IMR-90 (cell line): ENCODE measurements at regions not wholly inside any gene's neighbourhood (a gene's known extent, or its start where the extent isn't known, plus 50 kb on each side); places are given as distances from the start of the nearest gene placed in this dataset.

Experiments
- ATAC-seq: fragments of 200-7000 bp; cut with Tn5 transposase; 2 replicates; pipeline ENCODE4 v1.9.1; 2020; ENCODE audit warnings: low read depth, mild to moderate bottlenecking, moderate library complexity
- BruUV-seq: library from RNA; stranded (reverse); fragments of 400-500 nt; replicated peaks from 2 replicates; lab custom pipeline; 2021; lab: Mats Ljungman, UMichigan
- CTCF ChIA-PET: fragments of 300-600 bp; formaldehyde crosslinking; extraction: SDS; loops from one replicate; lab custom pipeline; 2021; ENCODE audit warnings: antibody characterized with exemption; lab: Yijun Ruan, JAX
- POLR2A ChIA-PET: fragments of 300-600 bp; sonication (Branson Sonifier 250); formaldehyde crosslinking; loops from one replicate; lab custom pipeline; 2022; ENCODE audit warnings: antibody characterized with exemption; ENCODE audit not compliant: unreplicated experiment; lab: Charles Lee
- DNase-seq: peaks from one replicate; pipeline ENCODE4 v3.0.0; 2013
- H2AFZ ChIP-seq: replicated peaks from 2 replicates; pipeline ENCODE3; 2013; ENCODE audit warnings: low read length, mild to moderate bottlenecking; ENCODE audit not compliant: poor library complexity
- H2AK5ac ChIP-seq: 2 replicates; pipeline ENCODE4 v1.6.1; 2013; ENCODE audit warnings: low read depth, low read length, inconsistent platforms
- H2AK9ac ChIP-seq: replicated peaks from 2 replicates; pipeline ENCODE3; 2013; ENCODE audit warnings: mild to moderate bottlenecking, low read depth, low read length, moderate library complexity; ENCODE audit not compliant: poor library complexity
- H2BK120ac ChIP-seq: 2 replicates; pipeline ENCODE4 v1.6.1; 2013; ENCODE audit warnings: low read depth, low read length, inconsistent platforms
- H2BK15ac ChIP-seq: 3 replicates; pipeline ENCODE4 v1.6.1; 2013; ENCODE audit warnings: low read depth, low read length, inconsistent platforms
- H2BK20ac ChIP-seq: 2 replicates; pipeline ENCODE4 v1.6.1; 2013; ENCODE audit warnings: low read depth, mild to moderate bottlenecking, inconsistent platforms, low read length, moderate library complexity
- H2BK5ac ChIP-seq: 2 replicates; pipeline ENCODE4 v1.6.1; 2013; ENCODE audit warnings: mild to moderate bottlenecking, low read depth, low read length, inconsistent platforms; ENCODE audit not compliant: poor library complexity, severe bottlenecking
- H3K14ac ChIP-seq: replicated peaks from 2 replicates; pipeline ENCODE4 v1.6.1; 2013; ENCODE audit warnings: low read depth, low read length, inconsistent platforms
- H3K18ac ChIP-seq: 2 replicates; pipeline ENCODE4 v1.6.1; 2013; ENCODE audit warnings: low read depth, low read length, control low read depth
- H3K23ac ChIP-seq: 2 replicates; pipeline ENCODE4 v1.6.1; 2013; ENCODE audit warnings: low read depth, low read length, inconsistent platforms
- H3K27ac ChIP-seq: 2 replicates; pipeline ENCODE4 v1.5.1; 2013; ENCODE audit warnings: mild to moderate bottlenecking, control low read depth, low read length; ENCODE audit not compliant: insufficient read depth
- H3K27me3 ChIP-seq: 2 replicates; pipeline ENCODE4 v1.6.1; 2013; ENCODE audit warnings: low read length; ENCODE audit not compliant: control insufficient read depth, insufficient read depth
- H3K36me3 ChIP-seq: 2 replicates; pipeline ENCODE4 v1.6.1; 2013; ENCODE audit warnings: low read length, mixed read lengths; ENCODE audit not compliant: control insufficient read depth, insufficient read depth
- H3K4ac ChIP-seq: 2 replicates; pipeline ENCODE4 v1.6.1; 2013; ENCODE audit warnings: low read depth, low read length, inconsistent platforms
- H3K4me1 ChIP-seq: 2 replicates; pipeline ENCODE4 v1.6.1; 2013; ENCODE audit warnings: low read length, mixed read lengths; ENCODE audit not compliant: control insufficient read depth, insufficient read depth
- H3K4me2 ChIP-seq: 2 replicates; pipeline ENCODE4 v1.6.1; 2013; ENCODE audit warnings: low read depth, mild to moderate bottlenecking, control low read depth, low read length, moderate library complexity
- H3K4me3 ChIP-seq: 2 replicates; pipeline ENCODE4 v1.5.1; 2013; ENCODE audit warnings: low read depth, mild to moderate bottlenecking, control low read depth, low read length, moderate library complexity; ENCODE audit not compliant: insufficient read depth
- H3K56ac ChIP-seq: 2 replicates; pipeline ENCODE4 v1.6.1; 2013; ENCODE audit warnings: low read length, inconsistent platforms; ENCODE audit not compliant: insufficient read depth; ENCODE audit errors: extremely low read depth
- H3K79me1 ChIP-seq, 2 experiments: 2 replicates each; pipeline ENCODE4 v1.6.1; 2013; ENCODE audit warnings: low read length in 2 of 2, inconsistent platforms in 1 of 2, low read depth in 1 of 2
- H3K9ac ChIP-seq: 2 replicates; pipeline ENCODE4 v1.6.1; 2013; ENCODE audit warnings: low read depth, low read length, control low read depth
- H3K9me1 ChIP-seq: 2 replicates; pipeline ENCODE4 v1.6.1; 2013; ENCODE audit warnings: low read length, inconsistent platforms; ENCODE audit not compliant: insufficient read depth
- H3K9me3 ChIP-seq: 2 replicates; pipeline ENCODE4 v1.6.1; 2013; ENCODE audit warnings: low read length; ENCODE audit not compliant: control insufficient read depth, insufficient read depth
- H4K20me1 ChIP-seq: 2 replicates; pipeline ENCODE4 v1.6.1; 2013; ENCODE audit warnings: low read length, inconsistent platforms; ENCODE audit not compliant: insufficient read depth
- H4K5ac ChIP-seq: 2 replicates; pipeline ENCODE4 v1.6.1; 2013; ENCODE audit warnings: mild to moderate bottlenecking, low read depth, low read length, control low read depth
- H4K8ac ChIP-seq, 2 experiments: 2 replicates each; pipeline ENCODE4 v1.6.1; 2013; ENCODE audit warnings: low read depth in 2 of 2, low read length in 2 of 2, control low read depth in 1 of 2, inconsistent platforms in 1 of 2
- H4K91ac ChIP-seq: 2 replicates; pipeline ENCODE4 v1.6.1; 2013; ENCODE audit warnings: low read depth, low read length, inconsistent platforms; ENCODE audit not compliant: insufficient read depth
- BHLHE40 ChIP-seq: fragments of 150-350 bp; IDR thresholded peaks from 2 replicates; pipeline ENCODE4 v1.6.1; 2016; ENCODE audit warnings: mild to moderate bottlenecking, low read depth, low read length
- CHD1 ChIP-seq: IDR thresholded peaks from 2 replicates; pipeline ENCODE4 v1.6.1; 2012; ENCODE audit warnings: low read depth, low read length, improper control_type of control experiment
- MAFK ChIP-seq: IDR thresholded peaks from 2 replicates; pipeline ENCODE4 v1.6.1; 2012; ENCODE audit warnings: low read depth, low read length, improper control_type of control experiment
- MAZ ChIP-seq: IDR thresholded peaks from 2 replicates; pipeline ENCODE4 v1.6.1; 2012; ENCODE audit warnings: low read depth, mild to moderate bottlenecking, low read length, improper control_type of control experiment, moderate library complexity, borderline replicate concordance
- MXI1 ChIP-seq: IDR thresholded peaks from 2 replicates; pipeline ENCODE4 v1.6.1; 2012; ENCODE audit warnings: low read depth, mild to moderate bottlenecking, low read length, moderate library complexity, borderline replicate concordance
- NFE2L2 ChIP-seq: fragments of 150-350 bp; IDR thresholded peaks from 2 replicates; pipeline ENCODE4 v1.6.1; 2016; ENCODE audit warnings: low read depth, mild to moderate bottlenecking, low read length
- POLR2A ChIP-seq: IDR thresholded peaks from 2 replicates; pipeline ENCODE4 v1.6.1; 2012; ENCODE audit warnings: mild to moderate bottlenecking, low read depth, low read length
- RAD21 ChIP-seq: IDR thresholded peaks from 2 replicates; pipeline ENCODE4 v1.6.1; 2012; ENCODE audit warnings: low read length, improper control_type of control experiment
- RCOR1 ChIP-seq: IDR thresholded peaks from 2 replicates; pipeline ENCODE4 v1.6.1; 2012; ENCODE audit warnings: mild to moderate bottlenecking, low read length, improper control_type of control experiment; ENCODE audit not compliant: insufficient replicate concordance
- RFX5 ChIP-seq: IDR thresholded peaks from 2 replicates; pipeline ENCODE4 v1.8.0; 2012; ENCODE audit warnings: low read depth, mild to moderate bottlenecking, low read length, moderate library complexity
- WGBS, 2 experiments: methylation state at CpG; one replicate each; pipeline versions ENCODE4 v1.1.5 to v1.1.7; 2013; ENCODE audit warnings: missing lambda C conversion rate in 2 of 2; ENCODE audit not compliant: insufficient read length in 1 of 2; ENCODE audit errors: extremely low coverage in 2 of 2; 5-methylcytosine and 5-hydroxymethylcytosine counted together
- dilution Hi-C: fragments of 300-500 bp; cut with HindIII; formaldehyde crosslinking; loops from one replicate; pipeline ENCODE4 v1.14.3; 2018; ENCODE audit warnings: low sequenced_read_pairs; ENCODE audit not compliant: unreplicated experiment
- in situ Hi-C: fragments of 300-500 bp; cut with MboI; formaldehyde crosslinking; loops from 3 replicates; pipeline ENCODE4 v1.14.3; 2019; ENCODE audit warnings: low sequenced_read_pairs, inconsistent platforms, mixed read lengths
- intact Hi-C: fragments of 100-400 bp; cut with micrococcal nuclease; formaldehyde crosslinking; loops from 2 replicates; pipeline ENCODE4 v1.10.0; 2022
- TF ChIP-seq, protein P1 (sequence below): fragments of 150-350 bp; IDR thresholded peaks from 2 replicates; pipeline ENCODE4 v1.6.1; 2016; ENCODE audit warnings: low read depth, mild to moderate bottlenecking, low read length, moderate library complexity, borderline replicate concordance
- TF ChIP-seq, protein P2 (sequence below): conservative IDR thresholded peaks from 2 replicates; pipeline ENCODE4 v1.5.1; 2012; ENCODE audit warnings: mild to moderate bottlenecking, low read depth, low read length, improper control_type of control experiment

DNA sequence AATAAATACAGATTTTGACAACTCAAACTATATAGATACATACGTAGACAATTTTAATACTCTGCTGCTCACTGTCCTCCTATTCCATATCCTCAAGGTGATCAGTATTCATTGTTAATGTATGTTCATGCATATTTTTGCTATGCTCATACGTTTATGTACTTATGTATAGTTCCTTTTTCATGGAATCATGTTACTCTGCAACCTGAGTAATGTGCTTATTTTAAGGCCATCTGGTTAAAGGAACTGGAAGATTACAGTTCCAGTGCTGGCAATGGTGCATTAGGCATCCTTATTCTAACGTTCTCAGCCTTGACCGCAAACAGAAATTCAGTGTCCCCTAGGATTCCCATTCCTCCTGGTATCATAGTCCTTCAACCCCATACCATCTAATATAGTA, 385.0 kb upstream of the TNP1 start:
- no peak overlapping the region for H3K9ac ChIP-seq
- H3K4me3 ChIP-seq, result no peak overlapping the region
- H3K4ac ChIP-seq, result peak overlapping the region; percentile 2; the same call in 1 of the 2 replicates
- no CpG with 5 or more reads among the region's 4 CpGs for WGBS, 2 experiments
- H3K27ac ChIP-seq, result no peak overlapping the region
- no peaks in the 10 kb centered on the region for H3K36me3 ChIP-seq
- H2AFZ ChIP-seq, result no peak overlapping the region
- H4K8ac ChIP-seq, result no peak overlapping the region; a peak in 1 of 4 replicates
- no peak overlapping the region for H2BK20ac ChIP-seq
- no peak for ATAC-seq
- peak overlapping the region; percentile 60 for H2BK5ac ChIP-seq
- H2AK9ac ChIP-seq, result no peak overlapping the region
- H3K23ac ChIP-seq, result no peak overlapping the region
- no peak overlapping the region for H3K14ac ChIP-seq
- no peak overlapping the region for H2AK5ac ChIP-seq
- H3K4me1 ChIP-seq, result peaks cover 26% of the 10 kb centered on the region
- intact Hi-C loops, result no loop called here
- ChIA-PET POLR2A (no interaction called here), CTCF (no interaction called here)
- BruUV-seq, result no TSS peak
- H3K79me1 ChIP-seq, result peaks cover 6 to 11% of the 10 kb centered on the region in 2 experiments; a peak in 3 of 4 replicates
- H3K18ac ChIP-seq, result peak overlapping the region; percentile 70; the same call in 1 of the 2 replicates
- no peak overlapping the region for H3K4me2 ChIP-seq
- H3K27me3 ChIP-seq, result no peaks in the 10 kb centered on the region
- peak overlapping the region; percentile 41; the same call in 1 of the 2 replicates for H2BK120ac ChIP-seq
- in situ Hi-C loops, result no loop called here
- no peak overlapping the region; the same call in 1 of the 2 replicates for H4K91ac ChIP-seq
- DNase-seq, result peak; percentile 69
- peak overlapping the region; percentile 8; the same call in 1 of the 3 replicates for H2BK15ac ChIP-seq
- H3K9me1 ChIP-seq, result peaks cover 11% of the 10 kb centered on the region
- H4K20me1 ChIP-seq, result no peaks in the 10 kb centered on the region
- dilution Hi-C loops, result no loop called here
- TF ChIP-seq NFE2L2 (no peak), POLR2A (no peak), BHLHE40 (no peak), RAD21 (no peak), MAFK (no peak), MXI1 (no peak), RCOR1 (no peak), MAZ (no peak), RFX5 (no peak), CHD1 (no peak)
- TF ChIP-seq, protein P1, sequence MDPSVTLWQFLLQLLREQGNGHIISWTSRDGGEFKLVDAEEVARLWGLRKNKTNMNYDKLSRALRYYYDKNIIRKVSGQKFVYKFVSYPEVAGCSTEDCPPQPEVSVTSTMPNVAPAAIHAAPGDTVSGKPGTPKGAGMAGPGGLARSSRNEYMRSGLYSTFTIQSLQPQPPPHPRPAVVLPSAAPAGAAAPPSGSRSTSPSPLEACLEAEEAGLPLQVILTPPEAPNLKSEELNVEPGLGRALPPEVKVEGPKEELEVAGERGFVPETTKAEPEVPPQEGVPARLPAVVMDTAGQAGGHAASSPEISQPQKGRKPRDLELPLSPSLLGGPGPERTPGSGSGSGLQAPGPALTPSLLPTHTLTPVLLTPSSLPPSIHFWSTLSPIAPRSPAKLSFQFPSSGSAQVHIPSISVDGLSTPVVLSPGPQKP, result no peak
- TF ChIP-seq, protein P2, sequence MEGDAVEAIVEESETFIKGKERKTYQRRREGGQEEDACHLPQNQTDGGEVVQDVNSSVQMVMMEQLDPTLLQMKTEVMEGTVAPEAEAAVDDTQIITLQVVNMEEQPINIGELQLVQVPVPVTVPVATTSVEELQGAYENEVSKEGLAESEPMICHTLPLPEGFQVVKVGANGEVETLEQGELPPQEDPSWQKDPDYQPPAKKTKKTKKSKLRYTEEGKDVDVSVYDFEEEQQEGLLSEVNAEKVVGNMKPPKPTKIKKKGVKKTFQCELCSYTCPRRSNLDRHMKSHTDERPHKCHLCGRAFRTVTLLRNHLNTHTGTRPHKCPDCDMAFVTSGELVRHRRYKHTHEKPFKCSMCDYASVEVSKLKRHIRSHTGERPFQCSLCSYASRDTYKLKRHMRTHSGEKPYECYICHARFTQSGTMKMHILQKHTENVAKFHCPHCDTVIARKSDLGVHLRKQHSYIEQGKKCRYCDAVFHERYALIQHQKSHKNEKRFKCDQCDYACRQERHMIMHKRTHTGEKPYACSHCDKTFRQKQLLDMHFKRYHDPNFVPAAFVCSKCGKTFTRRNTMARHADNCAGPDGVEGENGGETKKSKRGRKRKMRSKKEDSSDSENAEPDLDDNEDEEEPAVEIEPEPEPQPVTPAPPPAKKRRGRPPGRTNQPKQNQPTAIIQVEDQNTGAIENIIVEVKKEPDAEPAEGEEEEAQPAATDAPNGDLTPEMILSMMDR, result no peak
- H3K9me3 ChIP-seq, result no peaks in the 10 kb centered on the region
- H3K56ac ChIP-seq, result no peak overlapping the region
- peak overlapping the region; percentile 73; the same call in 1 of the 2 replicates for H4K5ac ChIP-seq
